Tibial artery (tissue), 4 donors: ENCODE measurements at regions not wholly inside any gene's neighbourhood (a gene's known extent, or its start where the extent isn't known, plus 50 kb on each side); places are given as distances from the start of the nearest gene placed in this dataset.

Experiments
- DNase-seq, 2 donors: peaks; one replicate each; pipeline ENCODE4 v3.0.0-alpha.2; 2019
- H3K27ac ChIP-seq, 2 donors: fragments of 200-600 bp; sonication (generic) in 1 of 2; 1 replicate in 1 of 2; 2 replicates in 1 of 2; pipeline ENCODE4 v1.5.1; 2018 to 2019; ENCODE audit warnings: mild to moderate bottlenecking in 1 of 2
- H3K27me3 ChIP-seq, 2 donors: fragments of 200-600 bp; sonication (generic) in 1 of 2; one replicate each; pipeline versions ENCODE4 v1.5.1 to v1.6.0; 2016 to 2019
- H3K36me3 ChIP-seq, 3 donors: fragments of 200-600 bp; sonication (generic) in 2 of 3; one replicate each; pipeline ENCODE4 v1.5.1; 2016 to 2019; ENCODE audit warnings: mild to moderate bottlenecking in 2 of 3
- H3K4me1 ChIP-seq, 4 donors: fragments of 200-600 bp; sonication (generic) in 2 of 4; 1 replicate in 3 of 4; 2 replicates in 1 of 4; pipeline ENCODE4 v1.5.1; 2016 to 2019
- H3K4me3 ChIP-seq, 2 donors: fragments of 200-600 bp; sonication (generic) in 1 of 2; 1 replicate in 1 of 2; 2 replicates in 1 of 2; pipeline ENCODE4 v1.5.1; 2018 to 2019; ENCODE audit warnings: mild to moderate bottlenecking in 2 of 2
- H3K9me3 ChIP-seq, 3 donors: fragments of 200-600 bp; sonication (generic) in 1 of 3; one replicate each; pipeline ENCODE4 v1.5.1; 2016 to 2019
- intact Hi-C: fragments of 100-400 bp; cut with DNase I; formaldehyde crosslinking; loops from one replicate; pipeline ENCODE4 v1.15.0; 2023; ENCODE audit warnings: low total_unique reads
- TF ChIP-seq, protein P1 (sequence below), 2 experiments: fragments of 200-600 bp in 1 of 2; fragments of 450-650 bp in 1 of 2; IDR thresholded peaks; one replicate each; pipeline ENCODE4 v1.5.1; 2017 to 2019; ENCODE audit warnings: antibody characterized with exemption in 2 of 2, mild to moderate bottlenecking in 1 of 2, moderate library complexity in 1 of 2

DNA sequence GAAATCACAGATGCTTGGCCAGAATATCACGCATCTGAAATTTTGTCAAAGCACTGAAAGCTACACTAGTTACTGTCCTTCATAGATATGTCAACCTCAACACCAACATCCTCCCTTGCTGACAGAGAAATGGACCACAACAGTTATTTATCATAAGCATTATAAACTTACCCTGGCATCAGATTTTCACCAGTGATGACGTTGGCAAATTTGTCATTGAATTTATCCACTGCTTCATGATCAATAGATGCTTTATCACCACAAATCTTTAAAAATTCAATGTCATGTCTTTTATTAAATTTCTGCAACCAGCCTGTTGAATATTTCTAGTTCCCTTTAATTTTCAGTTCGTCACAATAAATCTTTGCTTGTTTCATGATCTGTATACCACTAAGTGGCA is 205.7 kb downstream of the GJA1 start:
- no peaks in the 10 kb centered on the region for H3K27me3 ChIP-seq
- H3K36me3 ChIP-seq = no peaks in the 10 kb centered on the region
- H3K4me1 ChIP-seq = no peaks in the 10 kb centered on the region
- peaks cover 0 to 13% (median 5%) of the 10 kb centered on the region in 3 donors for H3K9me3 ChIP-seq
- intact Hi-C loops = no loop called here
- H3K4me3 ChIP-seq = no peak overlapping the region
- no peak for DNase-seq
- TF ChIP-seq, protein P1, sequence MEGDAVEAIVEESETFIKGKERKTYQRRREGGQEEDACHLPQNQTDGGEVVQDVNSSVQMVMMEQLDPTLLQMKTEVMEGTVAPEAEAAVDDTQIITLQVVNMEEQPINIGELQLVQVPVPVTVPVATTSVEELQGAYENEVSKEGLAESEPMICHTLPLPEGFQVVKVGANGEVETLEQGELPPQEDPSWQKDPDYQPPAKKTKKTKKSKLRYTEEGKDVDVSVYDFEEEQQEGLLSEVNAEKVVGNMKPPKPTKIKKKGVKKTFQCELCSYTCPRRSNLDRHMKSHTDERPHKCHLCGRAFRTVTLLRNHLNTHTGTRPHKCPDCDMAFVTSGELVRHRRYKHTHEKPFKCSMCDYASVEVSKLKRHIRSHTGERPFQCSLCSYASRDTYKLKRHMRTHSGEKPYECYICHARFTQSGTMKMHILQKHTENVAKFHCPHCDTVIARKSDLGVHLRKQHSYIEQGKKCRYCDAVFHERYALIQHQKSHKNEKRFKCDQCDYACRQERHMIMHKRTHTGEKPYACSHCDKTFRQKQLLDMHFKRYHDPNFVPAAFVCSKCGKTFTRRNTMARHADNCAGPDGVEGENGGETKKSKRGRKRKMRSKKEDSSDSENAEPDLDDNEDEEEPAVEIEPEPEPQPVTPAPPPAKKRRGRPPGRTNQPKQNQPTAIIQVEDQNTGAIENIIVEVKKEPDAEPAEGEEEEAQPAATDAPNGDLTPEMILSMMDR (IDR thresholded peaks at IDR 0.05) = no peak
- H3K27ac ChIP-seq = no peak overlapping the region

DNA sequence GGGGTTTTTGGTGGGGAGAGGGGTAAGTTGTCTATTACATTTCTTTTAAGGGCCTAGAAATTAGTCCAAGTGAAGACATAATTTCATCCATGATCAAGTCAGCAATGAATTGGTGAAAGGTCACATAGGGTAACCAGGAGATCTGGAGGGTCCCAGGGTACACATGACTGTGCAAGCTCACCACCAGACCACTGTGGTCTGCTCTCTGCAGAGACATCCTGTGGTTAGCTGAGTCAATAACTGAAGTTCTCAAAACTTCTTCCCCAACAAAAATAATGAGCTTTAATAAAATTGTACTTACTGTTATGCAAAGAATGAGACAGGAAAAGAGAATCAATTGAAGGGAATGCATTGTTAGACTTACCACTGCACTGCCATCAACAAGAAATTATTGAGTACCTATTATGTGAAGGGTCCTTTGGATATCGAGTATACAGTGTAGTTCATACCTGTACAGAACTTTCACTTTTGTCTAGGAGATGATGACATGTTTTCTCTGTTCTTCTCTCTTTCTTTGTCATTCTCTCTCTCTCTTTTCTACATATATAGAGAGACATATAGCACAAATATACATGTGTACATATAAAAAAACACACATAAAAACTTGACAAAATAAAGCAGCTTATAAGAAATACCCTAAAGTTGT is 209.8 kb downstream of the GJA1 start:
- Histone ChIP-seq H3K36me3 (no peaks in the 10 kb centered on the region), H3K27ac (no peak overlapping the region), H3K27me3 (no peaks in the 10 kb centered on the region), H3K4me3 (no peak overlapping the region), H3K9me3 (no peaks in the 10 kb centered on the region), H3K4me1 (no peaks in the 10 kb centered on the region)
- DNase-seq = no peak
- intact Hi-C loops = no loop called here
- TF ChIP-seq, protein P1 (IDR thresholded peaks at IDR 0.05) = no peak

DNA sequence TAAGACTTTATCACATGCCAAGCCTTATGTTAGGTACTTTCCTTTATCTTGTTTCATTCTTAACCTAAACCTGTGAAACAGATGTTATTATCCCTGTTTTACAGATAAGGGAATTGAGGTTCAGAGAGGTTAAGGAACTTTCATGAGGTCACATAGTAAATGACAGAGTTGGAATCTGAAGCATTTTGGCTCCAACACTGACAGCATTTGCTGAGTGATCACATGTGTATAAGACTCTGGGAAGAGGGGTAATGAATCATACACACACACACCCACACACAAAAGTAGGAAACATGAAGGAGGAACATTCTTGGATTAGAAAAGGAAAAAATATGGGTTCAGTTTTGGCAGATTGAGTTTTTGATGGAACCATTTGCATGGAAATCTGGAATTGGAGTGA is 212.5 kb downstream of the GJA1 start:
- Histone ChIP-seq H3K9me3 (no peaks in the 10 kb centered on the region), H3K27ac (no peak overlapping the region), H3K27me3 (no peaks in the 10 kb centered on the region), H3K4me3 (no peak overlapping the region), H3K4me1 (peaks cover 0 to 6% (median 0%) of the 10 kb centered on the region in 4 donors), H3K36me3 (no peaks in the 10 kb centered on the region)
- TF ChIP-seq, protein P1 (IDR thresholded peaks at IDR 0.05) = no peak
- DNase-seq = no peak
- intact Hi-C loops = no loop called here

DNA sequence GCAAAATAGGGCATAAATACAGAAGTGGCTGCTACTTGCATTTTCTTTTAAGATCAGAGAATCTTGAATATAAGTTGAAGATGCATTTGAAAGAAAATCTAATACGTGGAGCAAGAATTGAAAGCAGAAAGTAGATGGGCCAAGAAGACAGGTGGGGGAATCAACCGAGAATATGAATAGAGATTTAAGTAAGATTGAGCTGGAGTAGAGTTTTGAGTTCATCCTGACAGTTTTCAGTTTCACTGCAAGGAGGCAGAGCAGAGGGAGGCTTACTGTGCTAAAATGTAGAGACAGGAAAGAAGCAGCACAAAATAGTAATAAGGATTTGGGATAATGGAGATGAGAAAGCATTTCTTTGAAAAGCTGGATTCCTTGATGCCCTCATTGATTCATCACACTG is 214.5 kb downstream of the GJA1 start:
- no peak overlapping the region for H3K27ac ChIP-seq
- no peak for DNase-seq
- intact Hi-C loops = loop anchor here (5.0 kb wide), 1 partner anchor 387 kb away; no protein-coding TSS in a partner anchor

DNA sequence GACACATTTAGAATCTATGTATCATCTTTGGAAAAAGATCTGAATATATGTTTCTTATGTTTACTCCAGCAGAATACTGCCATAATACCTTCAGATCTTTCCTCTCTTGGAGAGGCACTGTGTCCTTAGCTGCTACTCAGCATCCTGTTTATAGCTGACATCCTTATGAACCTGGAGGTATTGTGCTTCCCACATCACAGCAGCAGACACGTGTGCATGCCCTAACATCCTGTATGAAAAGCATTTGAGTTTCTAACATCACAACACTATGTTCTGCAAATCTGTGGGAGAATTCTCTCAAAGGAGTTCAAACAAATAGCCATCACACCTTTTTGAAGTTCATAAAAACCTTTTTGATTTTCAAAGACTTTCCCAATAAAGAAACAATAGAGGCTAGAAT is 216.0 kb downstream of the GJA1 start:
- H3K4me3 ChIP-seq = no peak overlapping the region
- TF ChIP-seq, protein P1 (IDR thresholded peaks at IDR 0.05) = no peak
- intact Hi-C loops = loop anchor here (5.0 kb wide), 1 partner anchor 386 kb away; no protein-coding TSS in a partner anchor
- H3K27me3 ChIP-seq = no peaks in the 10 kb centered on the region
- H3K27ac ChIP-seq = no peak overlapping the region
- DNase-seq = no peak
- H3K4me1 ChIP-seq = peaks cover 0 to 15% (median 2%) of the 10 kb centered on the region in 4 donors
- H3K36me3 ChIP-seq = no peaks in the 10 kb centered on the region
- no peaks in the 10 kb centered on the region for H3K9me3 ChIP-seq

More for the DNA sequence above, 214.5 kb downstream of the GJA1 start:
- H3K4me3 ChIP-seq = no peak overlapping the region
- TF ChIP-seq, protein P1 (IDR thresholded peaks at IDR 0.05) = no peak
- H3K9me3 ChIP-seq = no peaks in the 10 kb centered on the region
- H3K4me1 ChIP-seq = peaks cover 0 to 15% (median 2%) of the 10 kb centered on the region in 4 donors
- H3K36me3 ChIP-seq = no peaks in the 10 kb centered on the region
- no peaks in the 10 kb centered on the region for H3K27me3 ChIP-seq
